Choroid plexus epithelial cell (primary cell): ENCODE measurements at regions not wholly inside any gene's neighbourhood (a gene's known extent, or its start where the extent isn't known, plus 50 kb on each side); places are given as distances from the start of the nearest gene placed in this dataset.
A peak's percentile ranks its signal among the peaks of the same experiment; 100 is the strongest.

Experiments
- DNase-seq: peaks from one replicate; pipeline ENCODE4 v3.0.0-alpha.2; 2010; ENCODE audit warnings: low read depth
- H3K4me3 ChIP-seq: 2 replicates; pipeline ENCODE4 v1.5.1; 2011; ENCODE audit warnings: low read depth, mild to moderate bottlenecking, control low read depth, low read length, moderate library complexity
- TF ChIP-seq, protein P1 (sequence below): conservative IDR thresholded peaks from 2 replicates; pipeline ENCODE4 v1.5.1; 2011; ENCODE audit warnings: low read depth, mild to moderate bottlenecking, control low read depth, inconsistent platforms, low read length, moderate library complexity

DNA sequence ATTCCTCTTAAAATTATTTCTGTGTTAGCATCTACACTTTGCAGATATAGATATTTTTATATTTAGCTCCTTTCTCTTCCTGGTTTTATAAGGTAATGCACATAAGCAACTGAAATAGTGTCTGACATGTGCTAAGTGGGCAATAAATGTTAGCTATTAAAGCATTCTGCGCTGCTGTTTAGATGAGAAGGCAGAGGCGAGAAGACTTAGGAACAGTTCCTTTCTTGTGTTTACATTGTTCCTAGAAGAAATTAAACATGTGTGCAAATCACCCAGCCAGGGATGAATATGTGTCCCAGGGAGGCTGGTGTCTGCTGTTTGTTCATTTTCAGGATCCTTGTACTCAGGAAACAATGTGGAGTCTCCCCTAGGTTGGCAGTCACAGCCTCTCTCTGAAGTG is 292.3 kb downstream of the PMP22 start:
- DNase-seq, result no peak
- H3K4me3 ChIP-seq, result no peak overlapping the region
- TF ChIP-seq, protein P1, sequence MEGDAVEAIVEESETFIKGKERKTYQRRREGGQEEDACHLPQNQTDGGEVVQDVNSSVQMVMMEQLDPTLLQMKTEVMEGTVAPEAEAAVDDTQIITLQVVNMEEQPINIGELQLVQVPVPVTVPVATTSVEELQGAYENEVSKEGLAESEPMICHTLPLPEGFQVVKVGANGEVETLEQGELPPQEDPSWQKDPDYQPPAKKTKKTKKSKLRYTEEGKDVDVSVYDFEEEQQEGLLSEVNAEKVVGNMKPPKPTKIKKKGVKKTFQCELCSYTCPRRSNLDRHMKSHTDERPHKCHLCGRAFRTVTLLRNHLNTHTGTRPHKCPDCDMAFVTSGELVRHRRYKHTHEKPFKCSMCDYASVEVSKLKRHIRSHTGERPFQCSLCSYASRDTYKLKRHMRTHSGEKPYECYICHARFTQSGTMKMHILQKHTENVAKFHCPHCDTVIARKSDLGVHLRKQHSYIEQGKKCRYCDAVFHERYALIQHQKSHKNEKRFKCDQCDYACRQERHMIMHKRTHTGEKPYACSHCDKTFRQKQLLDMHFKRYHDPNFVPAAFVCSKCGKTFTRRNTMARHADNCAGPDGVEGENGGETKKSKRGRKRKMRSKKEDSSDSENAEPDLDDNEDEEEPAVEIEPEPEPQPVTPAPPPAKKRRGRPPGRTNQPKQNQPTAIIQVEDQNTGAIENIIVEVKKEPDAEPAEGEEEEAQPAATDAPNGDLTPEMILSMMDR, result no peak

DNA sequence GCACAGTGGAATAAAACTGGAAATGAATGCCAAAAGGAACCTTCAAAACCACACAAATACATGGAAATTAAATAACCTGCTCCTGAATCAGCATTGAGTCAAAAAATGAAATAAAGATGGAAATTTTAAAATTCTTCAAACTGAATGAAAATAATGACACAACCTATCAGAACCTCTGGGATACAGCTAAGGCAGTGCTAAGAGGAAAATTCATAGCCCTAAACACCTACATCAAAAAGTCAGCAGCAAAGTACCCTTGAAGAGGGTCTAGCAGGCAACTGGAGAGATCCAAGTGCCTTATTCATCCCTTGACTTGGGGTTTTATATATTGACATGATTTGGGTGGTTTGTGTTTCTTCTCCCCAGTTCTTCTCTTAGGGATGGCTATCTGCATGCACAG is 294.1 kb downstream of the PMP22 start:
- TF ChIP-seq, protein P1, result no peak
- no peak for DNase-seq
- H3K4me3 ChIP-seq, result no peak overlapping the region

DNA sequence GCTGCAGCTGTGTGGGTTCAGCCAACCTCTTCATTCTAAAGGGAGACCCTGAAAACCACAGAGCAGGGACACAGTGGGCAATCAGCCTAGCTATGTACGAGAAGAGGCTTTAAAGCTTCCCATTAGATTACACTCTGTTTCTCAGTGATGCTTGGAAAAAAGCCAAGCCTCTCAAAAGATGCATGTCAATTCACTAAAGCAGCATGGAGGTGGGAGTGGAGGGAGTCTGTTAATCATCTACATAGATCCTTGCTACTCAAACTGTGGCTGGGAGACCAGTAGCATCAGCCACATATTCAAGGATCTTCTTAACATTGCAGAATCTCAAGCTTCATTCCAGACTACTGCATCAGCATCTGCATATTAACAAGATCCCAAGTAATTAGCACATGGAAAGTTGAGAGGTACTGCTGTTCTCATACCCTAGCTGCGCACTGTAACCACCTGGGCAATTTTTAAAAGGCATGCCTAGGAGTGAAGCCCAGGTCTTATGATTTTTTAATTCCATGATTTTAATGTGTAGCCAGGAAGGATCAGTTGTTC is 305.9 kb downstream of the PMP22 start:
- DNase-seq, result no peak
- TF ChIP-seq, protein P1, result no peak
- no peak overlapping the region for H3K4me3 ChIP-seq

DNA sequence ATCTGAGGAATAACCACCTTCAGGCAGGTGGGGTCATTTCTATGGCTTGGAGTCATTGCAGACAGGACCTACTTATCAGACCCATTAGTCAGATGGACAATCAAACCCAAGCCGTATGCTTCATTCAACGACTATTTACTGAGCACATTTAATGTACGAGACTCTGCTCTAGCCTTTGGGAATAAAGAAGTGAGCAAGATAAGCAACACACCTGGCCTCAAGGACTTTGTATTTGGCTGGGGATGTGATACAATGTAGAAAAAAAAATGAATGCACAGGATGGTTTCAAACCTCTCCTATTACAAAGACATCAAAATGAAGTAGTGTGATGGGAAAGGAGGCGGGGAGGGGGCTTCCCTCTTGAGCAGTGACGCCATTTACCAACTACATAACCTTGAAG is 311.7 kb downstream of the PMP22 start:
- DNase-seq, result no peak
- TF ChIP-seq, protein P1, result no peak
- H3K4me3 ChIP-seq, result no peak overlapping the region

DNA sequence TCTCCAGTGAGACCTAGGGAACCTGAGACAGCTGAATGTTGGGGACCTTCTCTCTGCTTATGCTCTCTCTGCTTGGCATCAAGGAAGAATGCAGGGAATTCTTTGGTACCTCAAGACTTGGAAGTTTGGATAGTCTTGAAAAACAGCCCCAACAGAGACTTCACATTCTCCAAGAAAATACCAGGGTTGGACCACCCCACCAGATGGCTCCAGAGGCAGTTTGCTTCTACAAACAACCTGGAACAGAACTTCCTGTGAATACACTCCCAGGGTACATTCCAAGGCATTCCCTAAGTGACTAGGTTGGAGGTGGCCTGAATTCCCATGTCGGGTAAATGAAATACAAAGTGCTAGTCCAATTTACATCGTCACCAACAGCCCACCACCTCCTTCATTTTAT is 314.4 kb downstream of the PMP22 start:
- TF ChIP-seq, protein P1, result no peak
- H3K4me3 ChIP-seq, result no peak overlapping the region
- DNase-seq, result no peak

DNA sequence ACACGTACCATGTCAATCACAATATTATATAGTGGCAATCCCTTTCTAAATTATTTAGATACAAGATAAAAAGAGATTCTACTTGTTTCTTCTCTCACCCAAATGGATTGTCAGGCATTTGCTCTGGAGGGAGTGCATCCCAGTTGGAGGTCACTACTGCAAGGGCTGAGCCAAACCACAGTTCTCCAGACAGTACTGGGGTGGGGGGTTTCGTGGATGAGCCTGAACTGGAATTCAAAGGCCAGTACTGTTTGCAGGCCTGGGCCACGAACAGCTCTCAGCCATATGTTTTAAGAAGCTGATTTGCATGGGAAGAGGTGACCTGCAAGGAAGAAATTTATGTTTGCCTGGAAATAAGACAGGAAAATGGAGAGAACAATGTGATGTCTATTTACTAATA is 314.9 kb downstream of the PMP22 start:
- TF ChIP-seq, protein P1, result no peak
- peak; percentile 86 for DNase-seq
- H3K4me3 ChIP-seq, result no peak overlapping the region

DNA sequence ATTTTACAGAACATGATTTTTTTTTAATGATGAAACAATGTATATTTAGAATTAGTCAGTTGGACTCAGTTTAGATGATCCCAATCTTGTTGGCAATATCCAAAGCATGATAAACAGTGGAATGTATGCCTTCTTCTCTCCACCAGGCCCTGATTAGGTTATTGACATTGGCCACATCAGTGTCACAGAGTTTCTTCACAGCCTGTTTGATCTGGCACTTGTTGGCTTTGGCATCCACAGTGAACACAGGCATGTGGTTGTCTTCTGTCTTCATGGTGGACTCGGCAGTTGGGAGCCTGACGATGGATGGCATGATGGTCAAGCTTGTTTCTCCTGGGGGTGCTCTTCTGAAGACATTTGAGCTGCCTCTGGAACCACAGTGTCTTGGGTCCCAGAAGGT is 317.5 kb downstream of the PMP22 start:
- no peak overlapping the region for H3K4me3 ChIP-seq
- TF ChIP-seq, protein P1, result no peak
- DNase-seq, result no peak
